ENCODE measurements at regions not wholly inside any gene's neighbourhood (a gene's known extent, or its start where the extent isn't known, plus 50 kb on each side); places are given as distances from the start of the nearest gene placed in this dataset.

- Mint-ChIP-seq H3K27me3 (ENCODE audit: insufficient read depth, low read depth, poor library complexity) (peaks cover 25% of the 10 kb centered on the region), H3K4me3 (no peak overlapping the region), H3K36me3 (ENCODE audit: low read depth) (no peaks in the 10 kb centered on the region; the same call in 2 of the 3 replicates), H3K4me1 (peaks cover 31% of the 10 kb centered on the region), H3K9me3 (no peaks in the 10 kb centered on the region), H3K27ac (no peak overlapping the region)
- Histone ChIP-seq H3K4me2 (peak overlapping the region; percentile 33; the same call in 1 of the 2 replicates), H3K79me2 (replicated peaks; ENCODE audit: insufficient read depth) (no peaks in the 10 kb centered on the region), H2AFZ (no peak overlapping the region), H3K27me3 (ENCODE audit: insufficient read depth) (no peaks in the 10 kb centered on the region), H3K4me3 (no peak overlapping the region), H3K9me2 (ENCODE audit: insufficient read depth) (peaks cover 6% of the 10 kb centered on the region), H4K20me1 (replicated peaks; ENCODE audit: insufficient read depth) (no peaks in the 10 kb centered on the region), H3K27ac (ENCODE audit: low read depth) (0 out of 2 replicates have a peak overlapping the region, but pooled peaks have one; percentile 57), H3K36me3 (ENCODE audit: insufficient read depth) (no peaks in the 10 kb centered on the region), H3F3A (replicated peaks; ENCODE audit: low read depth) (no peaks in the 10 kb centered on the region), H3K4me1 (ENCODE audit: insufficient read depth) (peaks cover 22% of the 10 kb centered on the region)
- ATAC-seq (peak; percentile 47), DNase-seq (ENCODE audit: low spot score) (peak; percentile 62)
- TF ChIP-seq NANOG (IDR thresholded peaks at IDR 0.05; ENCODE audit: borderline replicate concordance) (no peak), ZNF331 (CRISPR knock-in tag; IDR thresholded peaks at IDR 0.05; ENCODE audit: low read depth) (no peak), REST (IDR thresholded peaks at IDR 0.05; ENCODE audit: unreplicated experiment) (no peak)
- TF ChIP-seq, protein P1, sequence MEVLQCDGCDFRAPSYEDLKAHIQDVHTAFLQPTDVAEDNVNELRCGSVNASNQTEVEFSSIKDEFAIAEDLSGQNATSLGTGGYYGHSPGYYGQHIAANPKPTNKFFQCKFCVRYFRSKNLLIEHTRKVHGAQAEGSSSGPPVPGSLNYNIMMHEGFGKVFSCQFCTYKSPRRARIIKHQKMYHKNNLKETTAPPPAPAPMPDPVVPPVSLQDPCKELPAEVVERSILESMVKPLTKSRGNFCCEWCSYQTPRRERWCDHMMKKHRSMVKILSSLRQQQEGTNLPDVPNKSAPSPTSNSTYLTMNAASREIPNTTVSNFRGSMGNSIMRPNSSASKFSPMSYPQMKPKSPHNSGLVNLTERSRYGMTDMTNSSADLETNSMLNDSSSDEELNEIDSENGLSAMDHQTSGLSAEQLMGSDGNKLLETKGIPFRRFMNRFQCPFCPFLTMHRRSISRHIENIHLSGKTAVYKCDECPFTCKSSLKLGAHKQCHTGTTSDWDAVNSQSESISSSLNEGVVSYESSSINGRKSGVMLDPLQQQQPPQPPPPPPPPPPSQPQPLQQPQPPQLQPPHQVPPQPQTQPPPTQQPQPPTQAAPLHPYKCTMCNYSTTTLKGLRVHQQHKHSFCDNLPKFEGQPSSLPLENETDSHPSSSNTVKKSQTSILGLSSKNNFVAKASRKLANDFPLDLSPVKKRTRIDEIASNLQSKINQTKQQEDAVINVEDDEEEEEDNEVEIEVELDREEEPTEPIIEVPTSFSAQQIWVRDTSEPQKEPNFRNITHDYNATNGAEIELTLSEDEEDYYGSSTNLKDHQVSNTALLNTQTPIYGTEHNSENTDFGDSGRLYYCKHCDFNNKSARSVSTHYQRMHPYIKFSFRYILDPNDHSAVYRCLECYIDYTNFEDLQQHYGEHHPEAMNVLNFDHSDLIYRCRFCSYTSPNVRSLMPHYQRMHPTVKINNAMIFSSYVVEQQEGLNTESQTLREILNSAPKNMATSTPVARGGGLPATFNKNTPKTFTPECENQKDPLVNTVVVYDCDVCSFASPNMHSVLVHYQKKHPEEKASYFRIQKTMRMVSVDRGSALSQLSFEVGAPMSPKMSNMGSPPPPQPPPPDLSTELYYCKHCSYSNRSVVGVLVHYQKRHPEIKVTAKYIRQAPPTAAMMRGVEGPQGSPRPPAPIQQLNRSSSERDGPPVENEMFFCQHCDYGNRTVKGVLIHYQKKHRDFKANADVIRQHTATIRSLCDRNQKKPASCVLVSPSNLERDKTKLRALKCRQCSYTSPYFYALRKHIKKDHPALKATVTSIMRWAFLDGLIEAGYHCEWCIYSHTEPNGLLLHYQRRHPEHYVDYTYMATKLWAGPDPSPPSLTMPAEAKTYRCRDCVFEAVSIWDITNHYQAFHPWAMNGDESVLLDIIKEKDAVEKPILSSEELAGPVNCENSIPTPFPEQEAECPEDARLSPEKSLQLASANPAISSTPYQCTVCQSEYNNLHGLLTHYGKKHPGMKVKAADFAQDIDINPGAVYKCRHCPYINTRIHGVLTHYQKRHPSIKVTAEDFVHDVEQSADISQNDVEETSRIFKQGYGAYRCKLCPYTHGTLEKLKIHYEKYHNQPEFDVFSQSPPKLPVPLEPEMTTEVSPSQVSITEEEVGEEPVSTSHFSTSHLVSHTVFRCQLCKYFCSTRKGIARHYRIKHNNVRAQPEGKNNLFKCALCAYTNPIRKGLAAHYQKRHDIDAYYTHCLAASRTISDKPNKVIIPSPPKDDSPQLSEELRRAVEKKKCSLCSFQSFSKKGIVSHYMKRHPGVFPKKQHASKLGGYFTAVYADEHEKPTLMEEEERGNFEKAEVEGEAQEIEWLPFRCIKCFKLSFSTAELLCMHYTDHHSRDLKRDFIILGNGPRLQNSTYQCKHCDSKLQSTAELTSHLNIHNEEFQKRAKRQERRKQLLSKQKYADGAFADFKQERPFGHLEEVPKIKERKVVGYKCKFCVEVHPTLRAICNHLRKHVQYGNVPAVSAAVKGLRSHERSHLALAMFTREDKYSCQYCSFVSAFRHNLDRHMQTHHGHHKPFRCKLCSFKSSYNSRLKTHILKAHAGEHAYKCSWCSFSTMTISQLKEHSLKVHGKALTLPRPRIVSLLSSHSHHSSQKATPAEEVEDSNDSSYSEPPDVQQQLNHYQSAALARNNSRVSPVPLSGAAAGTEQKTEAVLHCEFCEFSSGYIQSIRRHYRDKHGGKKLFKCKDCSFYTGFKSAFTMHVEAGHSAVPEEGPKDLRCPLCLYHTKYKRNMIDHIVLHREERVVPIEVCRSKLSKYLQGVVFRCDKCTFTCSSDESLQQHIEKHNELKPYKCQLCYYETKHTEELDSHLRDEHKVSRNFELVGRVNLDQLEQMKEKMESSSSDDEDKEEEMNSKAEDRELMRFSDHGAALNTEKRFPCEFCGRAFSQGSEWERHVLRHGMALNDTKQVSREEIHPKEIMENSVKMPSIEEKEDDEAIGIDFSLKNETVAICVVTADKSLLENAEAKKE (CRISPR knock-in tag; IDR thresholded peaks at IDR 0.05), result no peak
Observed at GRCh38 chr12:4116251-4117111, 157.1 kb upstream of the CCND2 start.

Data from GM23338 (cell line).